ENCODE measurements at regions not wholly inside any gene's neighbourhood (a gene's known extent, or its start where the extent isn't known, plus 50 kb on each side); places are given as distances from the start of the nearest gene placed in this dataset.

GRCh38 chr4:163245044-163245728 lies 78.5 kb upstream of the NAF1 start:
- H3K9me3 ChIP-seq (ENCODE audit: control insufficient read depth in 1 of 2, insufficient read depth in 1 of 2, low read depth in 1 of 2, low read length in 2 of 2) = no peaks in the 10 kb centered on the region
- intact Hi-C loops (cut with micrococcal nuclease) = no loop called here
- H3K4me3 ChIP-seq (replicated peaks in 1 of 2; ENCODE audit: low read depth in 1 of 2, low read length in 2 of 2) = no peak overlapping the region
- no peaks in the 10 kb centered on the region for H3K79me2 ChIP-seq (ENCODE audit: insufficient read depth, low read length)
- no peaks in the 10 kb centered on the region for H3K36me3 ChIP-seq (ENCODE audit: control insufficient read depth in 1 of 2, insufficient read depth in 2 of 2, low read length in 2 of 2)
- CTCF ChIA-PET = no interaction called here
- H4K20me1 ChIP-seq (ENCODE audit: insufficient read depth) = no peaks in the 10 kb centered on the region
- RAD21 ChIA-PET (ENCODE audit: low non-redundant PET in 1 of 2, low total read pairs in 2 of 2, uncharacterized antibody in 2 of 2, unreplicated experiment in 2 of 2) = no interaction called here
- no peak for ATAC-seq
- BruUV-seq (replicated peaks) = no TSS peak
- H2AFZ ChIP-seq (ENCODE audit: low read depth, low read length, poor library complexity, severe bottlenecking) = no peak overlapping the region
- TF ChIP-seq EZH2 (IDR thresholded peaks at IDR 0.05) (no peak), YY1 (IDR thresholded peaks at IDR 0.05; ENCODE audit: extremely low read depth, insufficient replicate concordance, low read depth, low read length) (no peak), ZNF274 (IDR thresholded peaks at IDR 0.05; ENCODE audit: low read depth, low read length) (no peak), CEBPB (IDR thresholded peaks at IDR 0.05; ENCODE audit: low read depth) (no peak), JUND (IDR thresholded peaks at IDR 0.05) (no peak), TCF7L2 (IDR thresholded peaks at IDR 0.05; ENCODE audit: borderline replicate concordance, extremely low read depth, insufficient read depth, insufficient read length) (no peak), CTCF (IDR thresholded peaks at IDR 0.05 in 2 of 3, conservative IDR thresholded peaks at IDR 0.05 in 1 of 3; ENCODE audit: borderline replicate concordance in 1 of 3, insufficient read depth in 1 of 3, low read depth in 2 of 3, low read length in 2 of 3) (no peak), CBX3 (IDR thresholded peaks at IDR 0.05; ENCODE audit: low read depth) (no peak), RAD21 (IDR thresholded peaks at IDR 0.05; ENCODE audit: low read depth) (no peak), EZH2phosphoT487 (IDR thresholded peaks at IDR 0.05; ENCODE audit: borderline replicate concordance) (no peak), POLR2A (IDR thresholded peaks at IDR 0.05; ENCODE audit: borderline replicate concordance, extremely low read depth, insufficient read depth, insufficient read length) (no peak), EGR1 (IDR thresholded peaks at IDR 0.05; ENCODE audit: low read depth) (no peak)
- no peak for DNase-seq (ENCODE audit: low read depth, low spot score)
- H3K9me2 ChIP-seq (ENCODE audit: insufficient read depth) = no peaks in the 10 kb centered on the region
- no peak overlapping the region for H3K27ac ChIP-seq (ENCODE audit: low read depth, low read length)
- POLR2A ChIA-PET = no interaction called here
- H3K4me2 ChIP-seq (ENCODE audit: low read length) = no peak overlapping the region
- no peak overlapping the region for H3K9ac ChIP-seq (ENCODE audit: low read length)
- H3K27me3 ChIP-seq (ENCODE audit: insufficient read depth, low read length) = no peaks in the 10 kb centered on the region
- H3K4me1 ChIP-seq (ENCODE audit: control insufficient read depth in 1 of 2, insufficient read depth in 2 of 2, low read length in 2 of 2) = no peaks in the 10 kb centered on the region

Data from HCT116 (cell line).